ENCODE measurements at regions not wholly inside any gene's neighbourhood (a gene's known extent, or its start where the extent isn't known, plus 50 kb on each side); places are given as distances from the start of the nearest gene placed in this dataset.

- TF ChIP-seq JUN (IDR thresholded peaks at IDR 0.05; ENCODE audit: low read depth, low read length) (no peak), SP2 (IDR thresholded peaks at IDR 0.05; ENCODE audit: low read length) (no peak), ATF3 (IDR thresholded peaks at IDR 0.05; ENCODE audit: insufficient read depth, low read depth, low read length) (no peak), CBX5 (IDR thresholded peaks at IDR 0.05; ENCODE audit: low read depth, low read length) (no peak), RAD21 (IDR thresholded peaks at IDR 0.05 in 1 of 2, conservative IDR thresholded peaks at IDR 0.05 in 1 of 2; ENCODE audit: low read depth in 2 of 2, low read length in 2 of 2) (no peak)
Observed at GRCh38 chr14:106317593-106317992, 791.2 kb downstream of the TMEM121 start (continued).

Data from H1 (cell line).